MM.1S (cell line): ENCODE measurements at regions not wholly inside any gene's neighbourhood (a gene's known extent, or its start where the extent isn't known, plus 50 kb on each side); places are given as distances from the start of the nearest gene placed in this dataset.

ENCODE experiments used
- DNase-seq: peaks from one replicate; pipeline ENCODE4 v3.0.0-alpha.2; 2015
- H2AFZ ChIP-seq: fragments of 300-600 bp; sonication (generic); 2 replicates; pipeline ENCODE4 v1.6.0; 2016; ENCODE audit warnings: antibody characterized with exemption, low read length
- H3F3A ChIP-seq: fragments of 300-600 bp; sonication (generic); 2 replicates; pipeline ENCODE4 v1.6.1; 2016; ENCODE audit warnings: mild to moderate bottlenecking, antibody characterized with exemption, low read length, moderate library complexity, mixed read lengths; ENCODE audit not compliant: insufficient read depth
- H3K27ac ChIP-seq: fragments of 300-600 bp; sonication (generic); 2 replicates; pipeline ENCODE4 v1.5.1; 2016; ENCODE audit warnings: mild to moderate bottlenecking, low read length
- H3K27me3 ChIP-seq: fragments of 300-600 bp; sonication (generic); replicated peaks from 2 replicates; pipeline ENCODE4 v1.6.0; 2016; ENCODE audit warnings: low read length; ENCODE audit not compliant: insufficient read depth
- H3K36me3 ChIP-seq: fragments of 300-600 bp; sonication (generic); replicated peaks from 2 replicates; pipeline ENCODE4 v1.6.1; 2016; ENCODE audit warnings: mild to moderate bottlenecking, low read length, mixed read lengths; ENCODE audit not compliant: insufficient read depth
- H3K4me1 ChIP-seq: fragments of 300-600 bp; sonication (generic); 2 replicates; pipeline ENCODE4 v1.6.1; 2016; ENCODE audit warnings: low read length, mixed read lengths
- H3K4me2 ChIP-seq: fragments of 300-600 bp; sonication (generic); 2 replicates; pipeline ENCODE4 v1.6.0; 2016; ENCODE audit warnings: low read depth, low read length
- H3K4me3 ChIP-seq: fragments of 300-600 bp; sonication (generic); 2 replicates; pipeline ENCODE4 v1.5.1; 2016; ENCODE audit warnings: low read length, mixed read lengths
- H3K79me2 ChIP-seq: fragments of 300-600 bp; sonication (generic); 2 replicates; pipeline ENCODE4 v1.6.1; 2016; ENCODE audit warnings: mixed run types, low read length, mixed read lengths
- H3K9ac ChIP-seq: fragments of 300-600 bp; sonication (generic); 2 replicates; pipeline ENCODE4 v1.6.1; 2016; ENCODE audit warnings: low read length, mixed read lengths
- H3K9me2 ChIP-seq: fragments of 300-600 bp; sonication (generic); replicated peaks from 2 replicates; pipeline ENCODE4 v1.6.1; 2016; ENCODE audit warnings: mild to moderate bottlenecking, low read length, mixed read lengths; ENCODE audit not compliant: insufficient read depth
- H3K9me3 ChIP-seq: fragments of 300-600 bp; sonication (generic); replicated peaks from 2 replicates; pipeline ENCODE4 v1.6.1; 2016; ENCODE audit warnings: mild to moderate bottlenecking, low read length, mixed read lengths; ENCODE audit not compliant: insufficient read depth
- H4K20me1 ChIP-seq: fragments of 300-600 bp; sonication (generic); 2 replicates; pipeline ENCODE4 v1.6.1; 2016; ENCODE audit warnings: mild to moderate bottlenecking, low read length, moderate library complexity, mixed read lengths; ENCODE audit not compliant: insufficient read depth
- CTCF ChIP-seq: fragments of 300-600 bp; sonication (generic); IDR thresholded peaks from 2 replicates; pipeline ENCODE4 v1.5.1; 2016; ENCODE audit warnings: antibody characterized with exemption, low read length, mixed read lengths
- EZH2 ChIP-seq: fragments of 300-600 bp; sonication (generic); optimal IDR thresholded peaks from 2 replicates; pipeline ENCODE3; 2017; ENCODE audit warnings: low read depth, mild to moderate bottlenecking, antibody characterized with exemption, low read length, mixed read lengths
- EZH2phosphoT487 ChIP-seq: fragments of 300-600 bp; sonication (generic); IDR thresholded peaks from 2 replicates; pipeline ENCODE4 v1.6.1; 2018; ENCODE audit warnings: antibody characterized with exemption, low read length

GRCh38 chr6:103119056-103119455 is 1725.5 kb downstream of the GRIK2 start:
- no peaks in the 10 kb centered on the region for H3K36me3 ChIP-seq
- no peak overlapping the region for H3K4me2 ChIP-seq
- no peaks in the 10 kb centered on the region for H3K9me2 ChIP-seq
- no peaks in the 10 kb centered on the region for H4K20me1 ChIP-seq
- H3K27me3 ChIP-seq = no peaks in the 10 kb centered on the region
- no peaks in the 10 kb centered on the region for H3K4me1 ChIP-seq
- H3K9me3 ChIP-seq = no peaks in the 10 kb centered on the region
- H3K9ac ChIP-seq = no peak overlapping the region
- DNase-seq = no peak
- H3K27ac ChIP-seq = no peak overlapping the region
- H3F3A ChIP-seq = no peaks in the 10 kb centered on the region
- TF ChIP-seq EZH2 = no peak
- no peak for TF ChIP-seq EZH2phosphoT487
- TF ChIP-seq CTCF = no peak
- H3K79me2 ChIP-seq = no peaks in the 10 kb centered on the region
- H3K4me3 ChIP-seq = no peak overlapping the region
- no peak overlapping the region for H2AFZ ChIP-seq

GRCh38 chr6:103114582-103114981 is 1721.1 kb downstream of the GRIK2 start:
- H3K79me2 ChIP-seq = no peaks in the 10 kb centered on the region
- no peak overlapping the region for H3K9ac ChIP-seq
- no peak overlapping the region for H3K27ac ChIP-seq
- no peak overlapping the region for H2AFZ ChIP-seq
- H3K9me2 ChIP-seq = no peaks in the 10 kb centered on the region
- H3K4me2 ChIP-seq = no peak overlapping the region
- H3K27me3 ChIP-seq = no peaks in the 10 kb centered on the region
- no peaks in the 10 kb centered on the region for H4K20me1 ChIP-seq
- H3F3A ChIP-seq = no peaks in the 10 kb centered on the region
- TF ChIP-seq EZH2 = no peak
- no peak for TF ChIP-seq CTCF
- TF ChIP-seq EZH2phosphoT487 = no peak
- no peaks in the 10 kb centered on the region for H3K36me3 ChIP-seq
- H3K9me3 ChIP-seq = no peaks in the 10 kb centered on the region
- DNase-seq = no peak
- H3K4me1 ChIP-seq = no peaks in the 10 kb centered on the region
- no peak overlapping the region for H3K4me3 ChIP-seq

GRCh38 chr6:103113416-103113815 is 1719.9 kb downstream of the GRIK2 start:
- no peak overlapping the region for H3K27ac ChIP-seq
- H3F3A ChIP-seq = no peaks in the 10 kb centered on the region
- no peak overlapping the region for H2AFZ ChIP-seq
- H3K9me2 ChIP-seq = no peaks in the 10 kb centered on the region
- H3K9ac ChIP-seq = no peak overlapping the region
- H3K4me2 ChIP-seq = no peak overlapping the region
- no peak for DNase-seq
- no peaks in the 10 kb centered on the region for H3K79me2 ChIP-seq
- H3K36me3 ChIP-seq = no peaks in the 10 kb centered on the region
- no peak overlapping the region for H3K4me3 ChIP-seq
- no peaks in the 10 kb centered on the region for H3K9me3 ChIP-seq
- TF ChIP-seq EZH2phosphoT487 (no peak), EZH2 (no peak), CTCF (no peak)
- no peaks in the 10 kb centered on the region for H3K4me1 ChIP-seq
- H4K20me1 ChIP-seq = no peaks in the 10 kb centered on the region
- no peaks in the 10 kb centered on the region for H3K27me3 ChIP-seq
